GM12878 (cell line): ENCODE measurements at regions not wholly inside any gene's neighbourhood (a gene's known extent, or its start where the extent isn't known, plus 50 kb on each side); places are given as distances from the start of the nearest gene placed in this dataset.

ENCODE experiments used
- ATAC-seq: fragments of 200-7000 bp; cut with Tn5 transposase; 3 replicates; pipeline ENCODE4 v1.9.1; 2020; ENCODE audit warnings: mild to moderate bottlenecking, moderate library complexity
- BruUV-seq: library from RNA; stranded (reverse); fragments of 400-500 nt; replicated peaks from 2 replicates; lab custom pipeline; 2021; lab: Mats Ljungman, UMichigan
- CTCF ChIA-PET: fragments of 300-600 bp; sonication (Branson Sonifier 250); formaldehyde crosslinking; extraction: SDS; loops from one replicate; lab custom pipeline; 2021; ENCODE audit warnings: inconsistent platforms; lab: Yijun Ruan, JAX
- POLR2A ChIA-PET: fragments of 350-600 bp; formaldehyde crosslinking; extraction: SDS; loops from one replicate; lab custom pipeline; 2021; ENCODE audit warnings: inconsistent platforms; lab: Charles Lee
- RAD21 ChIA-PET: fragments of 300-600 bp; sonication (Branson Sonifier 250); formaldehyde crosslinking; loops from one replicate; lab custom pipeline; 2023; ENCODE audit warnings: antibody characterized with exemption; ENCODE audit not compliant: unreplicated experiment; lab: Charles Lee
- SMC1A ChIA-PET: fragments of 300-600 bp; sonication (Branson Sonifier 250); formaldehyde crosslinking; loops from one replicate; lab custom pipeline; 2023; ENCODE audit not compliant: unreplicated experiment, uncharacterized antibody; lab: Charles Lee
- DNase-seq: peaks from one replicate; pipeline ENCODE4 v3.0.0-alpha.2; 2011; ENCODE audit warnings: low read depth, low spot score
- FAIRE-seq: peaks from 3 replicates; lab custom pipeline; 2011; peaks lifted over from hg19 to GRCh38; lab: Jason Lieb, UNC
- H2AFZ ChIP-seq: 2 replicates; pipeline ENCODE4 v1.6.0; 2011; ENCODE audit warnings: low read depth, low read length, control low read depth; ENCODE audit not compliant: control insufficient read depth
- H3K27ac ChIP-seq: 2 replicates; pipeline ENCODE4 v1.5.1; 2011; ENCODE audit warnings: control low read depth; ENCODE audit not compliant: control insufficient read depth, insufficient read depth
- H3K27me3 ChIP-seq, 2 experiments: replicated peaks in 1 of 2; 2 replicates each; pipeline versions ENCODE4 v1.6.0 to v1.6.1; 2011; ENCODE audit warnings: low read length in 1 of 2; ENCODE audit not compliant: control insufficient read depth in 2 of 2, insufficient read depth in 2 of 2
- H3K36me3 ChIP-seq, 2 experiments: 2 replicates each; pipeline ENCODE4 v1.5.1; 2011; ENCODE audit warnings: low read length in 1 of 2; ENCODE audit not compliant: control insufficient read depth in 2 of 2, insufficient read depth in 2 of 2
- H3K4me1 ChIP-seq: 2 replicates; pipeline ENCODE4 v1.6.1; 2011; ENCODE audit warnings: mild to moderate bottlenecking, low read length, moderate library complexity, mixed read lengths; ENCODE audit not compliant: control insufficient read depth, insufficient read depth
- H3K4me2 ChIP-seq: 2 replicates; pipeline ENCODE4 v1.6.0; 2011; ENCODE audit warnings: control low read depth; ENCODE audit not compliant: control insufficient read depth, insufficient read depth
- H3K4me3 ChIP-seq: fragments of 200-600 bp; sonication (generic); 2 replicates; pipeline ENCODE4 v1.5.1; 2016
- H3K79me2 ChIP-seq: 2 replicates; pipeline ENCODE4 v1.6.0; 2011; ENCODE audit warnings: low read length; ENCODE audit not compliant: control insufficient read depth, insufficient read depth
- H3K9ac ChIP-seq: 2 replicates; pipeline ENCODE4 v1.8.0; 2011; ENCODE audit warnings: low read length, control low read depth, mixed read lengths; ENCODE audit not compliant: control insufficient read depth, insufficient read depth
- H3K9me3 ChIP-seq: replicated peaks from 3 replicates; pipeline ENCODE4 v1.5.1; 2011; ENCODE audit warnings: mild to moderate bottlenecking, low read length; ENCODE audit not compliant: control insufficient read depth, insufficient read depth
- H4K20me1 ChIP-seq: 2 replicates; pipeline ENCODE4 v1.6.0; 2011; ENCODE audit not compliant: control insufficient read depth, insufficient read depth
- CEBPZ ChIP-seq: fragments of 150-350 bp; IDR thresholded peaks from 2 replicates; pipeline ENCODE4 v1.6.1; 2016; ENCODE audit warnings: low read depth, low read length
- IRF4 ChIP-seq: IDR thresholded peaks from 2 replicates; pipeline ENCODE4 v1.6.1; 2011; ENCODE audit warnings: low read depth, low read length
- KAT2A ChIP-seq: conservative IDR thresholded peaks from 2 replicates; pipeline ENCODE4 v1.6.1; 2011; ENCODE audit warnings: low read depth, low read length; ENCODE audit not compliant: control insufficient read depth
- PAX5 ChIP-seq: IDR thresholded peaks from 2 replicates; pipeline ENCODE4 v1.6.1; 2011; ENCODE audit warnings: low read depth, low read length, borderline replicate concordance
- RUNX3 ChIP-seq: IDR thresholded peaks from 2 replicates; pipeline ENCODE4 v1.6.1; 2012; ENCODE audit warnings: low read length, inconsistent platforms
- USF2 ChIP-seq: IDR thresholded peaks from 2 replicates; pipeline ENCODE4 v1.6.1; 2011; ENCODE audit warnings: low read depth, low read length, improper control_type of control experiment, borderline replicate concordance
- ZBTB11 ChIP-seq: fragments of 450-650 bp; formaldehyde crosslinking; IDR thresholded peaks from 2 replicates; pipeline ENCODE4 v1.5.0; 2022; ENCODE audit warnings: mild to moderate bottlenecking, missing genetic modification characterization
- ZNF207 ChIP-seq: fragments of 450-650 bp; IDR thresholded peaks from 2 replicates; pipeline ENCODE4 v1.6.1; 2014; ENCODE audit warnings: antibody characterized with exemption, mild to moderate bottlenecking, borderline replicate concordance
- ZNF622 ChIP-seq: fragments of 450-650 bp; IDR thresholded peaks from 2 replicates; pipeline ENCODE4 v1.6.1; 2017; ENCODE audit warnings: mild to moderate bottlenecking, inconsistent platforms
- WGBS: methylation state at CpG from one replicate; pipeline ENCODE4 v1.1.6; 2016; ENCODE audit warnings: low lambda C conversion rate; ENCODE audit not compliant: insufficient replicate concordance, insufficient coverage; ENCODE audit errors: missing lambda C conversion rate; 5-methylcytosine and 5-hydroxymethylcytosine counted together
- in situ Hi-C: fragments of 300-500 bp; cut with MboI; formaldehyde crosslinking; loops from 9 replicates; pipeline ENCODE4 v1.14.3; 2018; ENCODE audit warnings: mixed read lengths
- intact Hi-C: fragments of 100-400 bp; cut with micrococcal nuclease; formaldehyde crosslinking; loops from one replicate; pipeline ENCODE4 v1.14.2; 2022; ENCODE audit not compliant: unreplicated experiment

GRCh38 chr10:78890506-78890905 lies 178.3 kb upstream of the ZMIZ1 start:
- POLR2A ChIA-PET = no interaction called here
- RAD21 ChIA-PET = no interaction called here
- ATAC-seq = no peak

More at GRCh38 chr10:78890506-78890905, 178.3 kb upstream of the ZMIZ1 start:
- TF ChIP-seq ZNF622 (no peak), ZNF207 (no peak), KAT2A (no peak), ZBTB11 (no peak), IRF4 (no peak), CEBPZ (no peak), PAX5 (no peak), USF2 (no peak), RUNX3 (no peak)
- peaks cover 3% of the 10 kb centered on the region; the same call in 2 of the 3 replicates for H3K9me3 ChIP-seq
- in situ Hi-C loops = no loop called here
- H2AFZ ChIP-seq = no peak overlapping the region
- no peaks in the 10 kb centered on the region for H3K36me3 ChIP-seq
- no peak overlapping the region for H3K27ac ChIP-seq
- H4K20me1 ChIP-seq = no peaks in the 10 kb centered on the region
- H3K79me2 ChIP-seq = no peaks in the 10 kb centered on the region
- 9% methylated on average over 3 of the region's 3 CpGs for WGBS
- SMC1A ChIA-PET = no interaction called here
- H3K4me3 ChIP-seq = no peak overlapping the region
- CTCF ChIA-PET = no interaction called here
- H3K9ac ChIP-seq = no peak overlapping the region
- DNase-seq (no peak), FAIRE-seq (no peak)
- H3K4me2 ChIP-seq = no peak overlapping the region
- no peaks in the 10 kb centered on the region for H3K4me1 ChIP-seq
- no TSS peak for BruUV-seq
- intact Hi-C loops = no loop called here
- H3K27me3 ChIP-seq = peaks cover 0 to 6% of the 10 kb centered on the region in 2 experiments; a peak in 3 of 4 replicates
